ENCODE measurements at regions not wholly inside any gene's neighbourhood (a gene's known extent, or its start where the extent isn't known, plus 50 kb on each side); places are given as distances from the start of the nearest gene placed in this dataset.

DNA sequence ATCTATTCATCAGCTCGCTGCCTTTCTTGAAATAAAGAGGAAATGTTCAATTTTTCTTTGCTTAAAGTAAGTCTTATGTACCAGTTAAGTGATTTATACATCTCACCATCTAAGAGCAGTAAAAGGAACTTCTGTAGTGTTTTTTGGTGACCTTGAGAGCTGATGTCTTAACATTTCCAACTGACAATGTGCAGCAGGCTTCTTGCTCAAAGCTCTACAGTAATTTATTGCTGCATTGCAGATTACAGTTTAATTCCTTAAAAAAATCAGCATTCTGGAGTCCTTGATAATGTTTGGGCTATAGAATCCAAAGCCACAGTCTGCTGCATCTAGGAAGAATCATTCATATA is 61.6 kb downstream of the DIPK2A start:
- no peak overlapping the region for H3K4me3 ChIP-seq
- H3K27me3 ChIP-seq, result no peaks in the 10 kb centered on the region
- H3K4me1 ChIP-seq, result peaks cover 0 to 19% (median 0%) of the 10 kb centered on the region in 3 donors
- no peak for TF ChIP-seq POLR2AphosphoS5 (IDR thresholded peaks at IDR 0.05)
- no peak for TF ChIP-seq EP300 (IDR thresholded peaks at IDR 0.05)
- TF ChIP-seq, protein P1, sequence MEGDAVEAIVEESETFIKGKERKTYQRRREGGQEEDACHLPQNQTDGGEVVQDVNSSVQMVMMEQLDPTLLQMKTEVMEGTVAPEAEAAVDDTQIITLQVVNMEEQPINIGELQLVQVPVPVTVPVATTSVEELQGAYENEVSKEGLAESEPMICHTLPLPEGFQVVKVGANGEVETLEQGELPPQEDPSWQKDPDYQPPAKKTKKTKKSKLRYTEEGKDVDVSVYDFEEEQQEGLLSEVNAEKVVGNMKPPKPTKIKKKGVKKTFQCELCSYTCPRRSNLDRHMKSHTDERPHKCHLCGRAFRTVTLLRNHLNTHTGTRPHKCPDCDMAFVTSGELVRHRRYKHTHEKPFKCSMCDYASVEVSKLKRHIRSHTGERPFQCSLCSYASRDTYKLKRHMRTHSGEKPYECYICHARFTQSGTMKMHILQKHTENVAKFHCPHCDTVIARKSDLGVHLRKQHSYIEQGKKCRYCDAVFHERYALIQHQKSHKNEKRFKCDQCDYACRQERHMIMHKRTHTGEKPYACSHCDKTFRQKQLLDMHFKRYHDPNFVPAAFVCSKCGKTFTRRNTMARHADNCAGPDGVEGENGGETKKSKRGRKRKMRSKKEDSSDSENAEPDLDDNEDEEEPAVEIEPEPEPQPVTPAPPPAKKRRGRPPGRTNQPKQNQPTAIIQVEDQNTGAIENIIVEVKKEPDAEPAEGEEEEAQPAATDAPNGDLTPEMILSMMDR (IDR thresholded peaks at IDR 0.05), result no peak
- TF ChIP-seq POLR2A (IDR thresholded peaks at IDR 0.05), result no peak
- H3K27ac ChIP-seq, result no peak overlapping the region
- WGBS, 2 donors (ENCODE audit: low coverage in 1 of 2), result 72% methylated on average over 1 of the region's 1 CpG; no CpG with 5 or more reads in 1 of the 2 donors
- H3K36me3 ChIP-seq, result no peaks in the 10 kb centered on the region
- no peaks in the 10 kb centered on the region for H3K9me3 ChIP-seq
- no peak for ATAC-seq

GRCh38 chr3:144033863-144034262 is 62.2 kb downstream of the DIPK2A start:
- no peaks in the 10 kb centered on the region for H3K9me3 ChIP-seq
- H3K36me3 ChIP-seq, result no peaks in the 10 kb centered on the region
- TF ChIP-seq POLR2AphosphoS5 (IDR thresholded peaks at IDR 0.05) (no peak), POLR2A (IDR thresholded peaks at IDR 0.05) (no peak)
- H3K4me3 ChIP-seq, result no peak overlapping the region
- WGBS, 2 donors (ENCODE audit: low coverage in 1 of 2), result 58 to 73% methylated on average over 1 of the region's 1 CpG
- no peak overlapping the region for H3K27ac ChIP-seq
- peaks cover 0 to 19% (median 0%) of the 10 kb centered on the region in 3 donors for H3K4me1 ChIP-seq
- no peak for ATAC-seq
- H3K27me3 ChIP-seq, result no peaks in the 10 kb centered on the region

DNA sequence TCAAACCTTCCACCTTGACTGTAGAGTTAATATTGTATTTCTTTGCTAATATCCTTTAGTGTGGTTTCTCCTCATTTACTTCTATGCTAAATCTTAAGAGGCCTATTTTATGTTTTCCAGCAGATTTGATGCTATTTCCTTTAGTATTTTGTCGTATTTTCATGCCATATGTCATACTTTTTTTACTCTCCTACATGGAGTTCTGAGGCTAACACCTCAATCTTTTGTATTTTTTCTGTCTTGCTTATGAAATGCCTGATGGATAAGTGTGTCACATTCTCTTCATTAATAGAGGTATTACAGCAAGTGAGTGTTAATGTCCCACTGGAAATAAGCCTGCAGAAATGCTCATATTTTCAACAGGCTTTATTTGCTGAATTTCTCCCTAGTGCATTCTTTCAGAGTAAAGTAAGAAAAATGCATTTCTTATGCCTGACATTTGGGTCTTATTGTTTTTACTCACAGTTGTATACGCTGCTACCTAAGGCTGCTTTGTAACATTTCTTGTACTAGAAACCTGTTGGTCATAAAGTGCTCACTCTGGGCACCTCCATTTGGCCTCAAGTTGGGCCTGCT is 63.2 kb downstream of the DIPK2A start:
- no peaks in the 10 kb centered on the region for H3K9me3 ChIP-seq
- H3K27ac ChIP-seq, result no peak overlapping the region
- H3K4me1 ChIP-seq, result peaks cover 0 to 19% (median 0%) of the 10 kb centered on the region in 3 donors
- TF ChIP-seq, protein P1 (IDR thresholded peaks at IDR 0.05), result no peak
- no peak for TF ChIP-seq POLR2A (IDR thresholded peaks at IDR 0.05)
- TF ChIP-seq POLR2AphosphoS5 (IDR thresholded peaks at IDR 0.05), result no peak
- no peak for TF ChIP-seq EP300 (IDR thresholded peaks at IDR 0.05)
- WGBS, 2 donors (ENCODE audit: low coverage in 1 of 2), result 86 to 92% methylated on average over 2 of the region's 2 CpGs
- ATAC-seq, result no peak
- no peaks in the 10 kb centered on the region for H3K27me3 ChIP-seq
- H3K4me3 ChIP-seq, result no peak overlapping the region
- no peaks in the 10 kb centered on the region for H3K36me3 ChIP-seq

DNA sequence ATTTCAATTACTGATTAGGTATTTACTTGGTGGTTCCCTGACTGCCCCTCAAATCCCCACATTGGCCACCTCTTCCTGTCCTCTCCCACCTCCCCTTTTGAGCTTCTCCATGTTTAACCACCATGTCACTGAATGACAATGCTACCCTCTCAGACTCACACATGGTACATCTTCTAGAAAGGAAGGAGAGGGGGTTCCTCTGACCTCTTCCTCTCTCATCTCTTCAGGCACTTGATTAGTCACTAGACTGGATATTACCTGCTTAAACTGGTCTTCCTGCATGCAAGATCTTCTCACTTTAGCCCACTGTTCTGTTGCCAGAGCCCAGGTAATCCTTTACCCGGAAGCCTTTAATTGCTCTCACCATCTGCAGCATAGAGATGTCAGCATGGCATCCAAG is 64.9 kb downstream of the DIPK2A start:
- TF ChIP-seq POLR2A (IDR thresholded peaks at IDR 0.05) (no peak), EP300 (IDR thresholded peaks at IDR 0.05) (no peak)
- Histone ChIP-seq H3K36me3 (no peaks in the 10 kb centered on the region), H3K4me3 (no peak overlapping the region), H3K27me3 (no peaks in the 10 kb centered on the region), H3K4me1 (peaks cover 0 to 17% (median 0%) of the 10 kb centered on the region in 3 donors), H3K27ac (no peak overlapping the region), H3K9me3 (no peaks in the 10 kb centered on the region)
- no peak for ATAC-seq
- 100% methylated on average over 1 of the region's 1 CpG for WGBS, 2 donors (ENCODE audit: low coverage in 1 of 2)

GRCh38 chr3:144039661-144040060 is 68.0 kb downstream of the DIPK2A start:
- TF ChIP-seq, protein P1 (IDR thresholded peaks at IDR 0.05), result no peak
- TF ChIP-seq POLR2AphosphoS5 (IDR thresholded peaks at IDR 0.05) (no peak), EP300 (IDR thresholded peaks at IDR 0.05) (no peak), POLR2A (IDR thresholded peaks at IDR 0.05) (no peak)

DNA sequence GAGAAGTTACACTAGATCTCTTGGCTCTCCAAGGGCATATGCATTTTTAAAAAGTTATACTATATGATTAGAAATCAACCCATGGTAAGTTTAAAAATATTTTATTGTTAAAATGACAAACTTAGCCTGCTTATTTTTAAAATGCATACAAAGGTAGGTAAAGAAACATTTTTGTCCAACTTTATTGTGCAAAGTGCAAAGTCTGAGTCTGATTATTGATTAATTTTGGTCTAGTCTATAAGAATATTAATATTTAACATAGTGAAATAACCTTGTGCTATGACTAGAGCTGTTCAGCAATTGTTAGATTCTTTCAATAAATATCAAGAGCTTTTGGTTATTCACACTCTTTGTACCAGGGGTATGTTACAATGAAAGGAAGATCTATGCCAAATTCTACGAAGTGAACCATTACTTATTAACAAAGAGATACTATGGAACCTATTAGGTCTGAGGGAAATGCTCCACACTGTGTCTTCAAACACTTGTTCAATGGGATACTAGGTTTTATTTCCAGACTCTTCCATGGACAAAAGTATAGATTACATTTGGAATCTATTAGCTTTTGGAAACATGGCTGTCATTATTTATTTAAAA is 70.4 kb downstream of the DIPK2A start:
- Histone ChIP-seq H3K27ac (no peak overlapping the region), H3K4me1 (no peaks in the 10 kb centered on the region), H3K9me3 (no peaks in the 10 kb centered on the region), H3K27me3 (no peaks in the 10 kb centered on the region), H3K4me3 (no peak overlapping the region), H3K36me3 (no peaks in the 10 kb centered on the region)
- no peak for ATAC-seq
- TF ChIP-seq EP300 (IDR thresholded peaks at IDR 0.05) (no peak), POLR2A (IDR thresholded peaks at IDR 0.05) (no peak)
- TF ChIP-seq, protein P1 (IDR thresholded peaks at IDR 0.05), result no peak
- 74 to 91% methylated on average over 1 of the region's 1 CpG for WGBS, 2 donors (ENCODE audit: low coverage in 1 of 2)

More at GRCh38 chr3:144039661-144040060, 68.0 kb downstream of the DIPK2A start:
- Histone ChIP-seq H3K4me1 (no peaks in the 10 kb centered on the region), H3K9me3 (no peaks in the 10 kb centered on the region), H3K27me3 (no peaks in the 10 kb centered on the region), H3K4me3 (no peak overlapping the region), H3K27ac (no peak overlapping the region), H3K36me3 (no peaks in the 10 kb centered on the region)
- no peak for ATAC-seq
